Mesendoderm (in vitro differentiated cells): ENCODE measurements at regions not wholly inside any gene's neighbourhood (a gene's known extent, or its start where the extent isn't known, plus 50 kb on each side); places are given as distances from the start of the nearest gene placed in this dataset.

Source experiments
- DNase-seq: peaks from one replicate; pipeline ENCODE4 v3.0.0; 2013
- H2AK5ac ChIP-seq: 2 replicates; pipeline ENCODE4 v1.6.1; 2013; ENCODE audit warnings: low read length, inconsistent platforms
- H2BK120ac ChIP-seq: 2 replicates; pipeline ENCODE4 v1.6.1; 2013; ENCODE audit warnings: low read depth, mild to moderate bottlenecking, low read length, moderate library complexity, mixed read lengths
- H2BK15ac ChIP-seq: replicated peaks from 2 replicates; pipeline ENCODE4 v1.6.1; 2013; ENCODE audit warnings: low read depth, mild to moderate bottlenecking, moderate library complexity
- H2BK5ac ChIP-seq: 2 replicates; pipeline ENCODE4 v1.6.1; 2013; ENCODE audit warnings: low read length, inconsistent platforms
- H3K18ac ChIP-seq: 2 replicates; pipeline ENCODE4 v1.6.1; 2013; ENCODE audit warnings: mild to moderate bottlenecking, low read length, mixed read lengths
- H3K23ac ChIP-seq: one replicate; pipeline ENCODE4 v1.6.1; 2013; ENCODE audit warnings: low read length
- H3K27ac ChIP-seq: 2 replicates; pipeline ENCODE4 v1.5.1; 2013; ENCODE audit warnings: low read depth, mild to moderate bottlenecking, inconsistent platforms, low read length, moderate library complexity
- H3K27me3 ChIP-seq: 2 replicates; pipeline ENCODE4 v1.6.1; 2013; ENCODE audit warnings: low read length, control low read depth, mild to moderate bottlenecking, inconsistent platforms; ENCODE audit not compliant: insufficient read depth, poor library complexity
- H3K36me3 ChIP-seq: 2 replicates; pipeline ENCODE4 v1.6.1; 2013; ENCODE audit warnings: low read length, inconsistent platforms; ENCODE audit not compliant: control insufficient read depth, insufficient read depth
- H3K4ac ChIP-seq: one replicate; pipeline ENCODE4 v1.6.1; 2013; ENCODE audit warnings: low read depth, mild to moderate bottlenecking, low read length, moderate library complexity
- H3K4me1 ChIP-seq: 2 replicates; pipeline ENCODE4 v1.6.1; 2013; ENCODE audit warnings: low read depth, low read length, inconsistent platforms; ENCODE audit not compliant: control insufficient read depth
- H3K4me2 ChIP-seq: 2 replicates; pipeline ENCODE4 v1.6.1; 2013; ENCODE audit warnings: low read length
- H3K4me3 ChIP-seq: 2 replicates; pipeline ENCODE4 v1.5.1; 2013; ENCODE audit warnings: mild to moderate bottlenecking, low read length
- H3K56ac ChIP-seq: one replicate; pipeline ENCODE4 v1.6.1; 2013; ENCODE audit warnings: low read length
- H3K79me1 ChIP-seq: 2 replicates; pipeline ENCODE4 v1.6.1; 2013; ENCODE audit warnings: low read length, inconsistent platforms
- H3K79me2 ChIP-seq: 2 replicates; pipeline ENCODE4 v1.6.1; 2013; ENCODE audit warnings: mild to moderate bottlenecking, low read length; ENCODE audit not compliant: control insufficient read depth, insufficient read depth
- H3K9ac ChIP-seq: 2 replicates; pipeline ENCODE4 v1.6.1; 2013; ENCODE audit warnings: low read length, inconsistent platforms
- H4K5ac ChIP-seq: one replicate; pipeline ENCODE4 v1.6.1; 2013; ENCODE audit warnings: low read length
- H4K8ac ChIP-seq: one replicate; pipeline ENCODE4 v1.6.1; 2013; ENCODE audit warnings: low read depth, mild to moderate bottlenecking, control low read depth, low read length, moderate library complexity
- WGBS: extraction: QIAGEN DNeasy Blood & Tissue Kit; methylation state at CpG from one replicate; pipeline ENCODE4 v1.1.7; 2013; ENCODE audit warnings: low lambda C conversion rate, missing lambda C conversion rate; ENCODE audit not compliant: insufficient coverage; ENCODE audit errors: extremely low coverage; 5-methylcytosine and 5-hydroxymethylcytosine counted together

- H3K79me2 ChIP-seq = no peaks in the 10 kb centered on the region
- H4K5ac ChIP-seq = no peak overlapping the region
- no peaks in the 10 kb centered on the region for H3K36me3 ChIP-seq
- no peak overlapping the region for H3K9ac ChIP-seq
- H3K79me1 ChIP-seq = no peaks in the 10 kb centered on the region
- H3K4me1 ChIP-seq = no peaks in the 10 kb centered on the region
- no peak overlapping the region for H2AK5ac ChIP-seq
- no peak overlapping the region for H3K23ac ChIP-seq
- no peak overlapping the region for H3K18ac ChIP-seq
- no peak overlapping the region for H2BK120ac ChIP-seq
- H3K27me3 ChIP-seq = no peaks in the 10 kb centered on the region
- no peak overlapping the region for H3K4me2 ChIP-seq
- peak; percentile 39 for DNase-seq
- H2BK15ac ChIP-seq = no peak overlapping the region
- no CpG with 5 or more reads among the region's 23 CpGs for WGBS
- no peak overlapping the region for H3K27ac ChIP-seq
- no peak overlapping the region for H2BK5ac ChIP-seq
- no peak overlapping the region for H3K56ac ChIP-seq
- H3K4ac ChIP-seq = no peak overlapping the region
- no peak overlapping the region for H3K4me3 ChIP-seq
- no peak overlapping the region for H4K8ac ChIP-seq
Observed at GRCh38 chr22:44391481-44392445, 79.0 kb upstream of the SHISAL1 start.

- Histone ChIP-seq H3K23ac (no peak overlapping the region), H3K36me3 (no peaks in the 10 kb centered on the region), H2BK5ac (no peak overlapping the region), H3K79me1 (no peaks in the 10 kb centered on the region), H3K9ac (no peak overlapping the region), H3K79me2 (no peaks in the 10 kb centered on the region), H4K5ac (no peak overlapping the region), H3K27ac (no peak overlapping the region), H4K8ac (no peak overlapping the region), H3K18ac (no peak overlapping the region), H3K4me2 (no peak overlapping the region), H3K27me3 (no peaks in the 10 kb centered on the region), H3K56ac (no peak overlapping the region), H2BK120ac (no peak overlapping the region), H3K4ac (no peak overlapping the region), H2AK5ac (no peak overlapping the region), H2BK15ac (no peak overlapping the region), H3K4me3 (no peak overlapping the region), H3K4me1 (no peaks in the 10 kb centered on the region)
- WGBS = no CpG with 5 or more reads among the region's 6 CpGs
- DNase-seq = no peak
Observed at GRCh38 chr22:44391015-44391414, 78.3 kb upstream of the SHISAL1 start.

- no peak overlapping the region for H2BK120ac ChIP-seq
- no peaks in the 10 kb centered on the region for H3K27me3 ChIP-seq
- no peak overlapping the region for H2BK5ac ChIP-seq
- H3K79me1 ChIP-seq = no peaks in the 10 kb centered on the region
- H3K56ac ChIP-seq = no peak overlapping the region
- H3K4me2 ChIP-seq = no peak overlapping the region
- WGBS = no CpG with 5 or more reads among the region's 9 CpGs
- no peak overlapping the region for H2BK15ac ChIP-seq
- H3K23ac ChIP-seq = no peak overlapping the region
- no peak overlapping the region for H3K9ac ChIP-seq
- no peak overlapping the region for H2AK5ac ChIP-seq
- H3K4me1 ChIP-seq = no peaks in the 10 kb centered on the region
- H3K4ac ChIP-seq = no peak overlapping the region
- H3K36me3 ChIP-seq = no peaks in the 10 kb centered on the region
- H4K5ac ChIP-seq = no peak overlapping the region
- no peak overlapping the region for H3K18ac ChIP-seq
- no peaks in the 10 kb centered on the region for H3K79me2 ChIP-seq
- H3K27ac ChIP-seq = no peak overlapping the region
- H3K4me3 ChIP-seq = no peak overlapping the region
- no peak for DNase-seq
- H4K8ac ChIP-seq = no peak overlapping the region
Observed at GRCh38 chr22:44390613-44390970, 77.8 kb upstream of the SHISAL1 start.

GRCh38 chr22:44389926-44390612, 77.3 kb upstream of the SHISAL1 start:
- no peak overlapping the region for H2BK120ac ChIP-seq
- no peaks in the 10 kb centered on the region for H3K4me1 ChIP-seq
- no peak overlapping the region for H3K4ac ChIP-seq
- H3K36me3 ChIP-seq = no peaks in the 10 kb centered on the region
- H3K27ac ChIP-seq = no peak overlapping the region
- no peak overlapping the region for H3K18ac ChIP-seq
- H3K4me3 ChIP-seq = no peak overlapping the region
- H3K79me2 ChIP-seq = no peaks in the 10 kb centered on the region
- H3K56ac ChIP-seq = no peak overlapping the region
- H4K5ac ChIP-seq = no peak overlapping the region
- H2BK15ac ChIP-seq = no peak overlapping the region
- no peaks in the 10 kb centered on the region for H3K27me3 ChIP-seq
- H2BK5ac ChIP-seq = no peak overlapping the region
- H3K9ac ChIP-seq = no peak overlapping the region
- no CpG with 5 or more reads among the region's 5 CpGs for WGBS
- no peak overlapping the region for H4K8ac ChIP-seq
- no peak for DNase-seq
- H3K79me1 ChIP-seq = no peaks in the 10 kb centered on the region
- no peak overlapping the region for H3K4me2 ChIP-seq
- H3K23ac ChIP-seq = no peak overlapping the region
- H2AK5ac ChIP-seq = no peak overlapping the region

GRCh38 chr22:44389181-44389580, 76.4 kb upstream of the SHISAL1 start:
- Histone ChIP-seq H3K79me1 (no peaks in the 10 kb centered on the region), H3K4me2 (no peak overlapping the region), H3K18ac (no peak overlapping the region), H4K8ac (no peak overlapping the region), H3K56ac (no peak overlapping the region), H3K9ac (no peak overlapping the region), H3K4ac (no peak overlapping the region), H3K27ac (no peak overlapping the region), H2BK5ac (no peak overlapping the region), H3K79me2 (no peaks in the 10 kb centered on the region), H3K23ac (no peak overlapping the region), H2BK15ac (no peak overlapping the region), H2AK5ac (no peak overlapping the region), H4K5ac (no peak overlapping the region), H3K4me1 (no peaks in the 10 kb centered on the region), H3K27me3 (no peaks in the 10 kb centered on the region), H3K4me3 (no peak overlapping the region), H3K36me3 (no peaks in the 10 kb centered on the region), H2BK120ac (no peak overlapping the region)
- WGBS = no CpG with 5 or more reads among the region's 8 CpGs
- no peak for DNase-seq
